Parathyroid adenoma (tissue), 2 donors: ENCODE measurements at regions not wholly inside any gene's neighbourhood (a gene's known extent, or its start where the extent isn't known, plus 50 kb on each side); places are given as distances from the start of the nearest gene placed in this dataset.

Experiments
- H2AFZ ChIP-seq: fragments of 300-600 bp; sonication (generic); one replicate; pipeline ENCODE4 v1.7.0; 2017; ENCODE audit warnings: antibody characterized with exemption, mild to moderate bottlenecking
- H3K27ac ChIP-seq: fragments of 300-600 bp; sonication (generic); one replicate; pipeline ENCODE4 v1.7.0; 2017
- H3K27me3 ChIP-seq: fragments of 300-600 bp; sonication (generic); one replicate; pipeline ENCODE4 v1.7.0; 2017; ENCODE audit warnings: low read length; ENCODE audit not compliant: control insufficient read depth, insufficient read depth
- H3K36me3 ChIP-seq: fragments of 300-600 bp; sonication (generic); one replicate; pipeline ENCODE4 v1.7.0; 2017; ENCODE audit warnings: low read length; ENCODE audit not compliant: control insufficient read depth, insufficient read depth
- H3K4me1 ChIP-seq: fragments of 300-600 bp; sonication (generic); one replicate; pipeline ENCODE4 v1.7.0; 2017; ENCODE audit warnings: control low read depth
- H3K4me2 ChIP-seq: fragments of 300-600 bp; sonication (generic); one replicate; pipeline ENCODE4 v1.7.0; 2017; ENCODE audit warnings: low read length
- H3K4me3 ChIP-seq: fragments of 300-600 bp; sonication (generic); one replicate; pipeline ENCODE4 v1.7.0; 2017; ENCODE audit warnings: low read depth, low read length
- H3K79me2 ChIP-seq: fragments of 300-600 bp; sonication (generic); one replicate; pipeline ENCODE4 v1.7.0; 2017; ENCODE audit warnings: control low read depth
- H3K9ac ChIP-seq: fragments of 300-600 bp; sonication (generic); one replicate; pipeline ENCODE4 v1.7.0; 2017; ENCODE audit warnings: mild to moderate bottlenecking
- H3K9me3 ChIP-seq: fragments of 300-600 bp; sonication (generic); one replicate; pipeline ENCODE4 v1.7.0; 2017; ENCODE audit warnings: low read length; ENCODE audit not compliant: control insufficient read depth
- TF ChIP-seq, protein P1 (sequence below): fragments of 300-600 bp; sonication (generic); IDR thresholded peaks from one replicate; pipeline ENCODE4 v1.7.0; 2017; ENCODE audit warnings: antibody characterized with exemption, mild to moderate bottlenecking
- donor health status: primary hyperparathyroidism.

DNA sequence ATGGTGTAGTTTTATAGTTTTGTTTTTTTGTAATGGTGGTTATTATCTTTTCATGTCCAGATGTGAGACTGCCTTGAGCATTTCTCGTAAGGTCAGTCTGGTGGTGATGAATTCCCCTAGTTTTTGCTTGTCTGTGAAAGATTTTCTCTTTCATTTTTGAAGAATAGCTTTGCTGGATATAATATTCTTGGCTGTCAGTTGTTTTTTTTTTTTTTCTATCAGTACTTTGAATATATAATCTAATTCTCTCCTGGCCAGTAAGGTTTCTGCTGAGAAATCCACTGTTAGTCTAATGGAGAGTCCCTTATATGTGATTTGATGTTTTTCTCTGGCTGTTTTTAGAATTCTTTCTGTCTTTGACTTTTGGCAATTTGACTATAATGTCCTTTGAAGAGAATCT, 106.9 kb downstream of the CARTPT start:
- no peak overlapping the region for H3K4me2 ChIP-seq
- H3K27ac ChIP-seq = no peak overlapping the region
- no peak overlapping the region for H3K9ac ChIP-seq
- H3K4me1 ChIP-seq = no peaks in the 10 kb centered on the region
- H3K36me3 ChIP-seq = no peaks in the 10 kb centered on the region
- H3K79me2 ChIP-seq = no peaks in the 10 kb centered on the region
- no peak overlapping the region for H3K4me3 ChIP-seq
- H3K27me3 ChIP-seq = no peaks in the 10 kb centered on the region
- H3K9me3 ChIP-seq = no peaks in the 10 kb centered on the region
- H2AFZ ChIP-seq = no peak overlapping the region
- TF ChIP-seq, protein P1, sequence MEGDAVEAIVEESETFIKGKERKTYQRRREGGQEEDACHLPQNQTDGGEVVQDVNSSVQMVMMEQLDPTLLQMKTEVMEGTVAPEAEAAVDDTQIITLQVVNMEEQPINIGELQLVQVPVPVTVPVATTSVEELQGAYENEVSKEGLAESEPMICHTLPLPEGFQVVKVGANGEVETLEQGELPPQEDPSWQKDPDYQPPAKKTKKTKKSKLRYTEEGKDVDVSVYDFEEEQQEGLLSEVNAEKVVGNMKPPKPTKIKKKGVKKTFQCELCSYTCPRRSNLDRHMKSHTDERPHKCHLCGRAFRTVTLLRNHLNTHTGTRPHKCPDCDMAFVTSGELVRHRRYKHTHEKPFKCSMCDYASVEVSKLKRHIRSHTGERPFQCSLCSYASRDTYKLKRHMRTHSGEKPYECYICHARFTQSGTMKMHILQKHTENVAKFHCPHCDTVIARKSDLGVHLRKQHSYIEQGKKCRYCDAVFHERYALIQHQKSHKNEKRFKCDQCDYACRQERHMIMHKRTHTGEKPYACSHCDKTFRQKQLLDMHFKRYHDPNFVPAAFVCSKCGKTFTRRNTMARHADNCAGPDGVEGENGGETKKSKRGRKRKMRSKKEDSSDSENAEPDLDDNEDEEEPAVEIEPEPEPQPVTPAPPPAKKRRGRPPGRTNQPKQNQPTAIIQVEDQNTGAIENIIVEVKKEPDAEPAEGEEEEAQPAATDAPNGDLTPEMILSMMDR = no peak

DNA sequence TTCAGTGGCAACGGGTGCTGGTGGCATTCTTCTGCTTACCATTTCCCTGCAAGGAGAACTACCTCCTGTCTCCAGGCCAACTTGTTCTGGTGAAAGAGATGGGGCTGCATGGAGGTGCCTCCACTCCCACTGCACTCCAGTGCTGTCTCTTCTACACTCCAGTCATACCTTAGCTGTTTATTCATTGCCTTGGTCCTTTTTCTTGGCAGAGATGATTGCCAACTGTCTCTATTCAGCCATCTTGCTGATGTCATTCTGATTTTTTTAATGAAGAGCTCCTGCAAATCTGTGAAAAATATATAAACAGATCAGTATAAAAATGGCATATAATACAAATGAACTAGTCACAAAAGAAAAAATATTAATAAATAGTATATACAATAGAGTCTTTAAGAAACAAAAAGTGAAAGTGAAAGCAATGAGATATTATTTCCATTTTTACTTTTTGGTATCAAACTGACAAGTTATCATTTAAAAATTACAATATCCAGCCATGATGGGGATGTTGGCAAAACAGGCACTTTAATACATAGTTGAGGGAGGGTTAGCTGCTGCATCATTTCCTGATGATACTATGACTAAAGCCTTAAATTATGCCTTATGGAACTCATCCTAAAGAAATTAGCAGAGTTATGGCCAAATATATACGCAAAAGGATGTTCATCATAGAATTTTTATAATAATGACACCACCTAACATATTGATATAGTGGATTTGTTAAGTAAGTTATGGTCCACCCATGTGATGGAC, 109.4 kb downstream of the CARTPT start:
- Histone ChIP-seq H2AFZ (no peak overlapping the region), H3K9ac (no peak overlapping the region), H3K27me3 (no peaks in the 10 kb centered on the region), H3K9me3 (no peaks in the 10 kb centered on the region), H3K79me2 (no peaks in the 10 kb centered on the region), H3K4me1 (no peaks in the 10 kb centered on the region), H3K36me3 (no peaks in the 10 kb centered on the region), H3K27ac (no peak overlapping the region), H3K4me3 (no peak overlapping the region), H3K4me2 (no peak overlapping the region)
- TF ChIP-seq, protein P1 = no peak

DNA sequence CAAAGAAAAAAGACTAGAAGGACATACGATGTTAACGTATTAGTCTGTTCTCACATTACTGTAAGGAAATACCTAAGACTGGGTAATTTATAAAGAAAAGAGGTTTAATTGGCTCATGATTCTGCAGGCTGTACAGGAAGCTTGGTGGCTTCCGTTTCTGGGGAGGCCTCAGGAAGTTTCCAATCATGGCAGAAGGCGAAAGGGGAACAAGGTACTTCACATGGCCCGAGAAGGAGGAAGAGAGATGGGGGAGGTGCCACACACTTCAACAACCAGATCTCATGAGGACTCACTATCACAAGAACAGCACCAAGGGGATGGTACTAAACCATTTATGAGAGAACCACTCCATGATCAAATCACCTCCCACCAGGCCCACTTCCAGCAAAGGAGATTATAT, 110.1 kb downstream of the CARTPT start:
- TF ChIP-seq, protein P1 = no peak
- Histone ChIP-seq H3K27me3 (no peaks in the 10 kb centered on the region), H3K27ac (no peak overlapping the region), H3K9me3 (no peaks in the 10 kb centered on the region), H3K4me1 (no peaks in the 10 kb centered on the region), H3K4me3 (no peak overlapping the region), H3K9ac (no peak overlapping the region), H2AFZ (no peak overlapping the region), H3K4me2 (no peak overlapping the region), H3K36me3 (no peaks in the 10 kb centered on the region), H3K79me2 (no peaks in the 10 kb centered on the region)

DNA sequence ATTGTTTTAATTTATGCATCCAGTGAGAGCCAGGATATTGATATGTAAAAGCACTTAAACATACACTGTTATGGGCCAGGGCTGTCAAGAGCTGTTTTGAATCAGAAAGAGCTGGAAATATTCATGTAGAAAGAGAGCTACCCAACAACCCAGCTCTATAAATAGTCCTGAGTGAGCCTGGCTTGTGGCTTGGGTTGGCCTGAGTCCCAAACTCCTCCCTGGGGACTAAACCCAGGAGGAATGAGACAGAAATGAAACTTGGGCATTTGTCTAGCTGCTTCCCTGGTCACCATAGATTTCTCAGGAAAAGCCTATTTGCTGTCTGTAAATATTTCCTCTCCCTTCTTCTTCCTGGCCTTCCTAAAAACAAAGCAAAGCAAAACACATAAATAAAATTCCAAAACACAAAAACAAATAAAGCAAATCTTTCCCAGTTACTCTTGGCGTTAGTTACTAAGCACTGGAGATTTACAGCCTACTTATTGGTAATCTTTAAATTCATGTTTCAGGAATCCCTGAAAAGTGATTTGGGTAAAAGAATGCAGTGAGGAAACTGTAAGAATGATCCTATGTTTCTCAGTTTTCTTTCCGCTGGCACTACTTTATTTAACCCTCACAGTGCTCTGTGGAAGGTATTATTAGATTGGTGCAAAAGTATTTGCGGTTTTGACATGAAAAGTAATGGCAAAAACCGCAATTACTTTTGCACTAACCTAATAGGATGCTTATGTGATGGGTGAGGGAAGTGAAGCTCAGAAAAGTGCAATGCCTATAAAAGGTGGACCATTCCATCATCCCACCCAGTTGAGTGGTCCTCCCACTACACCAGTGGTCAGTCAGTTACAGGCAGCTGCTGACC, 111.8 kb downstream of the CARTPT start:
- H3K4me1 ChIP-seq = no peaks in the 10 kb centered on the region
- no peak overlapping the region for H3K4me3 ChIP-seq
- no peak overlapping the region for H3K4me2 ChIP-seq
- H3K27me3 ChIP-seq = no peaks in the 10 kb centered on the region
- H3K9ac ChIP-seq = no peak overlapping the region
- H3K79me2 ChIP-seq = no peaks in the 10 kb centered on the region
- H3K9me3 ChIP-seq = no peaks in the 10 kb centered on the region
- no peaks in the 10 kb centered on the region for H3K36me3 ChIP-seq
- H3K27ac ChIP-seq = no peak overlapping the region
- TF ChIP-seq, protein P1 = no peak
- H2AFZ ChIP-seq = no peak overlapping the region
